ENCODE measurements at regions not wholly inside any gene's neighbourhood (a gene's known extent, or its start where the extent isn't known, plus 50 kb on each side); places are given as distances from the start of the nearest gene placed in this dataset.

DNA sequence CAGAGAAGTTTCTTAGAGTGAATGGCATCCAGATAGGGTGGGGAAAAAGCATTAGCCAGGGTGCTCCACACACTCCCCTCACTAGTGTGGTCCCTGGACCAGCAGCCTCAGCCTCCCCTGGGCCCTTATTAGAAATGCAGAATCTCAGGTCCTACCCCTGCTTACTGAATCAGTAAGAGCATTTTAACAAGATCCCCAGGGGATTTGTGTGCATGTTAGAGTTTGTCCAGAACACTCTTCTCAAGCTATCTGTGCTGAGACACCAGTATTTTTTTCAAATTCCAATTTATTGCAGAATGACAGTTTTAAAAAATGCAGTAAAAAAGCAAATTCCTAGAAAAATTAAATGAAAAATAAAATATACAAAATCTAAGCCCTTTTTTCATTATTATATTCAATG is 123.1 kb downstream of the MIAT start:
- H2AK5ac ChIP-seq (ENCODE audit: low read length, severe bottlenecking): no peak overlapping the region
- no peak overlapping the region for H4K8ac ChIP-seq (ENCODE audit: low read length)
- H3K79me1 ChIP-seq (replicated peaks; ENCODE audit: low read length, poor library complexity, severe bottlenecking): no peaks in the 10 kb centered on the region
- H3K27me3 ChIP-seq (ENCODE audit: control insufficient read depth in 1 of 2, insufficient read depth in 1 of 2, low read length in 2 of 2): peaks cover 0 to 7% of the 10 kb centered on the region in 2 experiments
- H2AFZ ChIP-seq (ENCODE audit: low read depth, low read length): no peak overlapping the region
- H2BK120ac ChIP-seq (ENCODE audit: low read depth, low read length): no peak overlapping the region
- no peak overlapping the region for H3K4me3 ChIP-seq (ENCODE audit: insufficient read depth in 1 of 2, low read depth in 1 of 2, low read length in 2 of 2)
- H3K36me3 ChIP-seq (ENCODE audit: control insufficient read depth in 1 of 2, insufficient read depth in 2 of 2, low read depth in 1 of 2, low read length in 2 of 2): peaks cover 8 to 18% of the 10 kb centered on the region in 2 experiments
- H3K4me2 ChIP-seq (ENCODE audit: low read length, poor library complexity, severe bottlenecking): no peak overlapping the region
- H3K9ac ChIP-seq (ENCODE audit: low read length): no peak overlapping the region
- H3K27ac ChIP-seq (ENCODE audit: low read length, poor library complexity, severe bottlenecking): no peak overlapping the region
- no peak overlapping the region for H3K23ac ChIP-seq (ENCODE audit: low read length in 2 of 2)
- H2BK5ac ChIP-seq (ENCODE audit: low read depth, low read length, poor library complexity, severe bottlenecking): no peak overlapping the region
- H3K9me3 ChIP-seq (ENCODE audit: control insufficient read depth, low read length): peaks cover 12% of the 10 kb centered on the region
- H2BK15ac ChIP-seq (ENCODE audit: low read depth, poor library complexity, severe bottlenecking): no peak overlapping the region
- H3K14ac ChIP-seq (ENCODE audit: low read length in 2 of 2): no peak overlapping the region
- H2BK12ac ChIP-seq (ENCODE audit: low read length in 2 of 2): no peak overlapping the region
- H3K4ac ChIP-seq (ENCODE audit: low read depth in 1 of 2, low read length in 2 of 2): no peak overlapping the region
- no peak overlapping the region for H4K91ac ChIP-seq (ENCODE audit: low read length)
- H3K4me1 ChIP-seq (ENCODE audit: control insufficient read depth, insufficient read depth, low read depth, low read length): no peaks in the 10 kb centered on the region
- H3K18ac ChIP-seq (ENCODE audit: low read depth in 1 of 2, low read length in 2 of 2): no peak overlapping the region
- DNase-seq: no peak

- Histone ChIP-seq H3K79me1 (replicated peaks; ENCODE audit: low read length, poor library complexity, severe bottlenecking) (no peaks in the 10 kb centered on the region), H2BK120ac (ENCODE audit: low read depth, low read length) (no peak overlapping the region), H3K4me2 (ENCODE audit: low read length, poor library complexity, severe bottlenecking) (no peak overlapping the region), H3K23ac (ENCODE audit: low read length in 2 of 2) (no peak overlapping the region), H3K9ac (ENCODE audit: low read length) (no peak overlapping the region), H2BK15ac (ENCODE audit: low read depth, poor library complexity, severe bottlenecking) (no peak overlapping the region), H3K36me3 (ENCODE audit: control insufficient read depth in 1 of 2, insufficient read depth in 2 of 2, low read depth in 1 of 2, low read length in 2 of 2) (peaks cover 8 to 18% of the 10 kb centered on the region in 2 experiments), H2AFZ (ENCODE audit: low read depth, low read length) (no peak overlapping the region), H2BK5ac (ENCODE audit: low read depth, low read length, poor library complexity, severe bottlenecking) (no peak overlapping the region), H3K27me3 (ENCODE audit: control insufficient read depth in 1 of 2, insufficient read depth in 1 of 2, low read length in 2 of 2) (peaks cover 0 to 7% of the 10 kb centered on the region in 2 experiments), H3K4me3 (ENCODE audit: insufficient read depth in 1 of 2, low read depth in 1 of 2, low read length in 2 of 2) (no peak overlapping the region), H3K9me3 (ENCODE audit: control insufficient read depth, low read length) (peaks cover 7% of the 10 kb centered on the region), H2BK12ac (ENCODE audit: low read length in 2 of 2) (no peak overlapping the region), H3K27ac (ENCODE audit: low read length, poor library complexity, severe bottlenecking) (no peak overlapping the region), H3K14ac (ENCODE audit: low read length in 2 of 2) (no peak overlapping the region), H3K18ac (ENCODE audit: low read depth in 1 of 2, low read length in 2 of 2) (no peak overlapping the region), H4K91ac (ENCODE audit: low read length) (no peak overlapping the region), H3K4ac (ENCODE audit: low read depth in 1 of 2, low read length in 2 of 2) (no peak overlapping the region), H4K8ac (ENCODE audit: low read length) (no peak overlapping the region), H2AK5ac (ENCODE audit: low read length, severe bottlenecking) (no peak overlapping the region), H3K4me1 (ENCODE audit: control insufficient read depth, insufficient read depth, low read depth, low read length) (no peaks in the 10 kb centered on the region)
- no peak for DNase-seq
- 98% methylated on average over 2 of the region's 2 CpGs for WGBS
Measured at GRCh38 chr22:26781062-26781461, 123.7 kb downstream of the MIAT start.

DNA sequence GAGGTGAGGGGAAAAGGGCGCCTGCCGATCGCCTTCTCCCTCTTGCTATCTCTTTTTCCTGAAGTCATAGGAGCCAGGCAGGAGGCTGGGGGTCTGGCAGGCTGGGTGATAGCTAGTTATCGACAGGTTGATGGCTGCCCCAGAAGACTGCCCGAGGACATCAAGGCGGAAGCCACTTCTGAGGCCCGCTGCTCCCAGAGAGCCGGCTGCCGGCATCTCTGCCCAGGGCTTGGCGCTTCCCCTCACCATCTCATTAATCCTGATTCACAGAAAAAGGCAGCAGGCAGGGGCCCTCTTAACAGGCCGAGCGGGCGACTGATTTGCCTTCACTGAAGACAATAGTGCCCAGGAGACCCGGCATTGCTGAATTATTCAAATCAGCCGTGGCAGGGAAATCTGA is 124.2 kb downstream of the MIAT start:
- Histone ChIP-seq H3K4me1 (ENCODE audit: control insufficient read depth, insufficient read depth, low read depth, low read length) (no peaks in the 10 kb centered on the region), H2AK5ac (ENCODE audit: low read length, severe bottlenecking) (no peak overlapping the region), H2BK5ac (ENCODE audit: low read depth, low read length, poor library complexity, severe bottlenecking) (no peak overlapping the region), H3K9me3 (ENCODE audit: control insufficient read depth, low read length) (peaks cover 6% of the 10 kb centered on the region), H3K36me3 (ENCODE audit: control insufficient read depth in 1 of 2, insufficient read depth in 2 of 2, low read depth in 1 of 2, low read length in 2 of 2) (peaks cover 8 to 18% of the 10 kb centered on the region in 2 experiments), H3K27ac (ENCODE audit: low read length, poor library complexity, severe bottlenecking) (no peak overlapping the region), H3K18ac (ENCODE audit: low read depth in 1 of 2, low read length in 2 of 2) (no peak overlapping the region), H2AFZ (ENCODE audit: low read depth, low read length) (no peak overlapping the region), H2BK120ac (ENCODE audit: low read depth, low read length) (no peak overlapping the region), H3K4me3 (ENCODE audit: insufficient read depth in 1 of 2, low read depth in 1 of 2, low read length in 2 of 2) (no peak overlapping the region), H3K27me3 (ENCODE audit: control insufficient read depth in 1 of 2, insufficient read depth in 1 of 2, low read length in 2 of 2) (peaks cover 0 to 7% of the 10 kb centered on the region in 2 experiments), H3K9ac (ENCODE audit: low read length) (no peak overlapping the region), H3K23ac (ENCODE audit: low read length in 2 of 2) (no peak overlapping the region), H3K4ac (ENCODE audit: low read depth in 1 of 2, low read length in 2 of 2) (no peak overlapping the region), H3K79me1 (replicated peaks; ENCODE audit: low read length, poor library complexity, severe bottlenecking) (no peaks in the 10 kb centered on the region), H3K4me2 (ENCODE audit: low read length, poor library complexity, severe bottlenecking) (no peak overlapping the region), H4K8ac (ENCODE audit: low read length) (no peak overlapping the region), H4K91ac (ENCODE audit: low read length) (no peak overlapping the region), H2BK12ac (ENCODE audit: low read length in 2 of 2) (no peak overlapping the region), H2BK15ac (ENCODE audit: low read depth, poor library complexity, severe bottlenecking) (no peak overlapping the region), H3K14ac (ENCODE audit: low read length in 2 of 2) (no peak overlapping the region)
- WGBS: 97% methylated on average over 14 of the region's 15 CpGs
- no peak for DNase-seq

DNA sequence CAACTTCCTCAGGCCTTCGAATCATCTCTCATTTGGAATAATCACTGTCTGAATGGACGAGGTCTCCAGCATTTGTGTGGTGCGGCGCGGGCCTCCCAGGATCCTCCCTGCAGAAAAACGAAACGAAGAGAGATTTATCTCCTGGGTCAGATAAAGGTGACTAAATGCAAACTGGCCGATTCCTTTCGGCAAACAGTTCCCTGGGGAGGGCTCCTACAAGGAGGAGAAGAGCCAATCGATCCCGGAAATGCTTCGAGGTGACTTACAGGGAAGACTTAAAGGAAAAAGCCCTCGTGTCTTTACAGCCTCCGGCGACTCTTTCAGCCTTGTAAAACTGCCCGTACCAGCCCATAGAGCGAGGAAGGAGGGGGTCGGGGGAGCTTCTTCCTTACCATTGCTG is 126.5 kb downstream of the MIAT start:
- H2BK5ac ChIP-seq (ENCODE audit: low read depth, low read length, poor library complexity, severe bottlenecking): no peak overlapping the region
- H3K14ac ChIP-seq (ENCODE audit: low read length in 2 of 2): no peak overlapping the region
- no peak overlapping the region for H2BK15ac ChIP-seq (ENCODE audit: low read depth, poor library complexity, severe bottlenecking)
- H3K4me2 ChIP-seq (ENCODE audit: low read length, poor library complexity, severe bottlenecking): no peak overlapping the region
- peaks cover 0 to 7% of the 10 kb centered on the region in 2 experiments for H3K27me3 ChIP-seq (ENCODE audit: control insufficient read depth in 1 of 2, insufficient read depth in 1 of 2, low read length in 2 of 2)
- DNase-seq: peak; percentile 36
- H3K23ac ChIP-seq (ENCODE audit: low read length in 2 of 2): no peak overlapping the region
- H3K4me1 ChIP-seq (ENCODE audit: control insufficient read depth, insufficient read depth, low read depth, low read length): no peaks in the 10 kb centered on the region
- peak overlapping the region in 1 of 2 experiments; percentile 31 for H3K4me3 ChIP-seq (ENCODE audit: insufficient read depth in 1 of 2, low read depth in 1 of 2, low read length in 2 of 2)
- peak overlapping the region; percentile 19 for H4K8ac ChIP-seq (ENCODE audit: low read length)
- peaks cover 8 to 18% of the 10 kb centered on the region in 2 experiments for H3K36me3 ChIP-seq (ENCODE audit: control insufficient read depth in 1 of 2, insufficient read depth in 2 of 2, low read depth in 1 of 2, low read length in 2 of 2)
- no peak overlapping the region for H4K91ac ChIP-seq (ENCODE audit: low read length)
- H2AK5ac ChIP-seq (ENCODE audit: low read length, severe bottlenecking): no peak overlapping the region
- H2BK120ac ChIP-seq (ENCODE audit: low read depth, low read length): no peak overlapping the region
- 44% methylated on average over 18 of the region's 18 CpGs for WGBS
- H3K27ac ChIP-seq (ENCODE audit: low read length, poor library complexity, severe bottlenecking): no peak overlapping the region
- no peak overlapping the region for H3K18ac ChIP-seq (ENCODE audit: low read depth in 1 of 2, low read length in 2 of 2)
- H3K9me3 ChIP-seq (ENCODE audit: control insufficient read depth, low read length): peaks cover 6% of the 10 kb centered on the region
- H3K4ac ChIP-seq (ENCODE audit: low read depth in 1 of 2, low read length in 2 of 2): no peak overlapping the region
- H2BK12ac ChIP-seq (ENCODE audit: low read length in 2 of 2): no peak overlapping the region
- no peak overlapping the region for H2AFZ ChIP-seq (ENCODE audit: low read depth, low read length)
- H3K9ac ChIP-seq (ENCODE audit: low read length): peak overlapping the region; percentile 14
- H3K79me1 ChIP-seq (replicated peaks; ENCODE audit: low read length, poor library complexity, severe bottlenecking): no peaks in the 10 kb centered on the region
